Mucosa of descending colon (tissue), 3 donors: ENCODE measurements at regions not wholly inside any gene's neighbourhood (a gene's known extent, or its start where the extent isn't known, plus 50 kb on each side); places are given as distances from the start of the nearest gene placed in this dataset.

ENCODE experiments used
- ATAC-seq: fragments of 200-7000 bp; cut with Tn5 transposase; one replicate; pipeline ENCODE4 v1.9.1; 2020; ENCODE audit warnings: mild to moderate bottlenecking, moderate library complexity
- DNase-seq, 3 donors: peaks; one replicate each; pipeline ENCODE4 v3.0.0-alpha.2; 2020
- H3K36me3 ChIP-seq: fragments of 200-600 bp; one replicate; pipeline ENCODE4 v1.8.0; 2021; ENCODE audit warnings: low read depth, mild to moderate bottlenecking
- H3K4me1 ChIP-seq: fragments of 200-600 bp; one replicate; pipeline ENCODE4 v1.8.0; 2021; ENCODE audit warnings: low read depth, mild to moderate bottlenecking
- H3K4me3 ChIP-seq: fragments of 200-600 bp; one replicate; pipeline ENCODE4 v1.8.0; 2021; ENCODE audit warnings: mild to moderate bottlenecking
- H3K9me3 ChIP-seq: fragments of 200-600 bp; one replicate; pipeline ENCODE4 v1.8.0; 2021; ENCODE audit warnings: mild to moderate bottlenecking
- intact Hi-C, 2 donors: fragments of 100-400 bp; cut with DNase I in 1 of 2; cut with micrococcal nuclease in 1 of 2; formaldehyde crosslinking; loops; one replicate each; pipeline versions ENCODE4 v1.11.0 to v1.11.1; 2022; cut with DNase I, micrococcal nuclease
- TF ChIP-seq, protein P1 (sequence below): fragments of 200-600 bp; IDR thresholded peaks from one replicate; pipeline ENCODE4 v1.8.0; 2022; ENCODE audit warnings: antibody characterized with exemption, mild to moderate bottlenecking
- donor health status: DM: no; HTN: no; CAD: no; lungs with moderate emphysema.
- donor health status: DM: no; HTN: no; CAD: no.
- donor health status: DM: no; HTN: yes; CAD: no.

GRCh38 chr11:8831861-8832260 lies 79.1 kb upstream of the AKIP1 start:
- intact Hi-C loops, result no loop called here

DNA sequence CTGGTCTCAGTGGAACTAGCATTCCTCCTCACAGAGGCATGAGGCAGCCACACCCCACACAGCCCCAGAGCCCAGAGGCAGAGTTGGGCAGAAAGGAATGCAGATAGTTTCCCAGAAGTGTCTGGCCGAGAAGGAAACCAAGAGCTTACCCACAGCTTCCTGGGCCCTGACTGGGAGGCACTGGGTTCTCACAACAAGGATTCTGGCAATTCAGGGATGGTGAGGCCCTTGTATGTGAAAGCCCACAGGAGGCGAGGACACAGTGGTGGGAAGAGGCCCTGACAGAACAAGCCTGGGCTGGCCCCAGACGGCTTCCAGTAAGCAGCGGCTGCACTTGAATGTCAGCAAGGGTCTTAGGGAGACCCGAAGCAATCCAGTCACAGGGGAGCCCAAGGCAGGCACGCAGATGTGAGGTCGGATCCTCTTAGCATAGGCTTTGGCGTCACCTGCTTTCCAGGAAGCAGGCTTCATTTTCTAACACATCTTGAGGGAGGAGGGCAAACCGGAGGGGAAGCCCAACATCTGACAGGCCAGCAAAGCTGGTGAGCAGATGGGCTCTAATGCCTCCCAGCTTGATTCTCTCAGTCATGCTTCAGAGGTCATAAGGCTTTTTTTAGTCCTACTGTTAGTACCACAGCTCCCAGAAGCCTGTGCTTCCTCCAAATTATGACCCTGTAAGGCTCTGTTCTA lies 78.3 kb upstream of the AKIP1 start:
- intact Hi-C loops, result no loop called here
- peak; percentile 46 for ATAC-seq
- DNase-seq, result no peak

More at GRCh38 chr11:8831861-8832260, 79.1 kb upstream of the AKIP1 start:
- ATAC-seq, result no peak
- TF ChIP-seq, protein P1, sequence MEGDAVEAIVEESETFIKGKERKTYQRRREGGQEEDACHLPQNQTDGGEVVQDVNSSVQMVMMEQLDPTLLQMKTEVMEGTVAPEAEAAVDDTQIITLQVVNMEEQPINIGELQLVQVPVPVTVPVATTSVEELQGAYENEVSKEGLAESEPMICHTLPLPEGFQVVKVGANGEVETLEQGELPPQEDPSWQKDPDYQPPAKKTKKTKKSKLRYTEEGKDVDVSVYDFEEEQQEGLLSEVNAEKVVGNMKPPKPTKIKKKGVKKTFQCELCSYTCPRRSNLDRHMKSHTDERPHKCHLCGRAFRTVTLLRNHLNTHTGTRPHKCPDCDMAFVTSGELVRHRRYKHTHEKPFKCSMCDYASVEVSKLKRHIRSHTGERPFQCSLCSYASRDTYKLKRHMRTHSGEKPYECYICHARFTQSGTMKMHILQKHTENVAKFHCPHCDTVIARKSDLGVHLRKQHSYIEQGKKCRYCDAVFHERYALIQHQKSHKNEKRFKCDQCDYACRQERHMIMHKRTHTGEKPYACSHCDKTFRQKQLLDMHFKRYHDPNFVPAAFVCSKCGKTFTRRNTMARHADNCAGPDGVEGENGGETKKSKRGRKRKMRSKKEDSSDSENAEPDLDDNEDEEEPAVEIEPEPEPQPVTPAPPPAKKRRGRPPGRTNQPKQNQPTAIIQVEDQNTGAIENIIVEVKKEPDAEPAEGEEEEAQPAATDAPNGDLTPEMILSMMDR, result no peak
- Histone ChIP-seq H3K4me3 (no peak overlapping the region), H3K36me3 (no peaks in the 10 kb centered on the region), H3K4me1 (no peaks in the 10 kb centered on the region), H3K9me3 (no peaks in the 10 kb centered on the region)
- no peak for DNase-seq

DNA sequence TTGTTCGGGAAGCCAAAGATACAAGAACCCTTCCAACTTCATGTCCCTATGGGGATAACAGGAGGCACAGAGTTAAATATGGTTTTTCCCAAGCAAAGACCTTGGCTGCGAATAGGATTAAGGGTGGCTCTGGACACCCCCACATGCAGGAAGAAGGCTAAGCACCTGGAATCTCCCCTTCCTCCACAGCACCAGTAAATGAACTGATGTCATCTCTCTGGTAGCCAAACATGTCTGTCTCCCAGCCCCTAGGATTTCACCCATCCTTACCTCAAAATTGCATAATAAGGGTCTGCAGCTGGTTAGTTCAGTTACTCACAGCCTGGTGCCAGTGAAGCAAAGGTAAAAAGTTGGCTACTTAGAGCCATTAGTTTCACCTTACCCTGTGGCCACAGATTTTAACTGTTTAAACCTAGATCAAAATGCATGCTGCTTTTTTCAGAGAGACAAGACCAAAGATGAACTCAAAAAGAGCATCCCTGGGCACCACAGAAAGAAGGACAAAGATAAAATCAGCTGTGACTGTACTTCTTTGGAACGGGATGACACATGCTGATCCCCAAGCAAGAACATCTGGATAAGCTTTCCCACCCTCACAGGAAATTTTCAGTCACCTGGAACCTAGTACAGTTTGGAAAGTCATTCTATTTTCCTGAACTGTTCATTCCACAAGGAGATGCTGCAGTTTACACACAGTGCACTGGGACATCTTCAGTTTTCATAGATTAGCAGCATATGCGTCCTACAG lies 77.2 kb upstream of the AKIP1 start:
- TF ChIP-seq, protein P1, result no peak
- DNase-seq, result no peak
- intact Hi-C loops, result no loop called here
- Histone ChIP-seq H3K36me3 (no peaks in the 10 kb centered on the region), H3K4me3 (no peak overlapping the region), H3K9me3 (no peaks in the 10 kb centered on the region), H3K4me1 (no peaks in the 10 kb centered on the region)
- ATAC-seq, result no peak

More for the DNA sequence above, 78.3 kb upstream of the AKIP1 start:
- Histone ChIP-seq H3K4me3 (no peak overlapping the region), H3K4me1 (no peaks in the 10 kb centered on the region), H3K36me3 (no peaks in the 10 kb centered on the region), H3K9me3 (no peaks in the 10 kb centered on the region)
- TF ChIP-seq, protein P1, result no peak

GRCh38 chr11:8834379-8834778 lies 76.6 kb upstream of the AKIP1 start:
- no peak for ATAC-seq
- intact Hi-C loops, result no loop called here

DNA sequence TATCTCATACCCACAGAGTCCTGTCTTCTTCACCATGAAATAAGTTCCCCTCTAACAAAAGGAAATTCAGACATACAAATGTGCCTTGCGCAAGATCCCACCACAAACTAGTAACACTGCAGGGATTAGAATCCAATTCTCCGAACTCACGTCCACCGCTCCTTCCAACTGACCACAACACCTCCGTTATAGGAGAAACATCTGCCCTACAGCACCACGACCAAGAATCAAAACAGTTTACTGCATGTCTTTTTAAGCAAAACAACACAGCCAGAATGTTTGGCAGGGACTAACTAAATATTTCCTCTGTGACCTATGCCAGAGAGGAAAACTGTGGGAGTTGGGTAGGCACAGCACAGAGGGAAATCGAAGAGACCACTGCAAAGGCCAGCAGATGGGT lies 72.7 kb upstream of the AKIP1 start:
- no peaks in the 10 kb centered on the region for H3K36me3 ChIP-seq
- TF ChIP-seq, protein P1, result no peak
- H3K4me3 ChIP-seq, result no peak overlapping the region
- peaks cover 9% of the 10 kb centered on the region for H3K4me1 ChIP-seq
- intact Hi-C loops, result no loop called here
- H3K9me3 ChIP-seq, result no peaks in the 10 kb centered on the region
- DNase-seq (no peak), ATAC-seq (no peak)

More at GRCh38 chr11:8834379-8834778, 76.6 kb upstream of the AKIP1 start:
- TF ChIP-seq, protein P1, result no peak
- no peak for DNase-seq
- peaks cover under 1% of the 10 kb centered on the region for H3K4me1 ChIP-seq
- no peak overlapping the region for H3K4me3 ChIP-seq
- H3K9me3 ChIP-seq, result no peaks in the 10 kb centered on the region
- no peaks in the 10 kb centered on the region for H3K36me3 ChIP-seq
